Nephron (organoid): ENCODE measurements at regions not wholly inside any gene's neighbourhood (a gene's known extent, or its start where the extent isn't known, plus 50 kb on each side); places are given as distances from the start of the nearest gene placed in this dataset.

Experiments
- H3K27ac Mint-ChIP-seq, 3 experiments: 2 replicates each; pipeline ENCODE4 v1.8.0; 2020; ENCODE audit warnings: mixed read lengths in 3 of 3, mild to moderate bottlenecking in 2 of 3, moderate library complexity in 1 of 3
- H3K27me3 Mint-ChIP-seq: 2 replicates; pipeline ENCODE4 v1.8.0; 2021; ENCODE audit warnings: low read depth, mild to moderate bottlenecking, moderate library complexity, mixed read lengths
- H3K36me3 Mint-ChIP-seq: 2 replicates; pipeline ENCODE4 v1.8.0; 2020; ENCODE audit warnings: low read depth, mixed read lengths
- H3K4me1 Mint-ChIP-seq: 2 replicates; pipeline ENCODE4 v1.8.0; 2020; ENCODE audit warnings: mixed read lengths
- H3K4me3 Mint-ChIP-seq, 3 experiments: 2 replicates each; pipeline ENCODE4 v1.8.0; 2020; ENCODE audit warnings: mild to moderate bottlenecking in 3 of 3, mixed read lengths in 3 of 3, moderate library complexity in 2 of 3
- H3K9me3 Mint-ChIP-seq: 2 replicates; pipeline ENCODE4 v1.8.0; 2020; ENCODE audit warnings: mixed read lengths
- CTCF ChIP-seq, 3 experiments: fragments of 200-600 bp; sonication (generic); IDR thresholded peaks; one replicate each; pipeline ENCODE4 v1.5.0; 2021; ENCODE audit warnings: antibody characterized with exemption in 3 of 3; ENCODE audit not compliant: unreplicated experiment in 3 of 3

DNA sequence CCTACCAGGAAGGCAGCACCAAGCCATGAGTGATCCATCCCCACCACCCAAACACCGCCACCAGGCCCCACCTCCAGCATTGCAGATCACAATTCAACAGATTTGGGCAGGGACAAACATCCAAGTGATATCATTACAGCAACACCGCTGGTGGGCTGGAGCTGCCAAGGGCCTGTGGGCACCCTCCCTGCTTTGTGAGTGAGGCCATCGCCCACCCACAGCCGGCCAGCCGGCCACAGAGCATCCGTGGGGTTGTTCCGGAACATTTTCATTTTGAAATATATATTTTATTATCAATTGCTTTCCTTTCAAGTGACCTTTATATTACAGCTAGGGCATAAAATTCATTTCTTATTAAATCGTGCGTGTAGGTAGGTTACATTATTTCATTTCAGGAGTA, 286.0 kb upstream of the CDH4 start:
- H3K9me3 Mint-ChIP-seq, result no peaks in the 10 kb centered on the region
- peaks cover 20% of the 10 kb centered on the region for H3K27me3 Mint-ChIP-seq
- no peak overlapping the region for H3K4me3 Mint-ChIP-seq
- no peak overlapping the region for H3K27ac Mint-ChIP-seq
- H3K36me3 Mint-ChIP-seq, result no peaks in the 10 kb centered on the region
- no peak for TF ChIP-seq CTCF (IDR thresholded peaks at IDR 0.05; ENCODE audit: unreplicated experiment in 3 of 3)
- no peaks in the 10 kb centered on the region for H3K4me1 Mint-ChIP-seq

GRCh38 chr20:60966766-60967165, 285.3 kb upstream of the CDH4 start:
- Mint-ChIP-seq H3K4me3 (no peak overlapping the region), H3K9me3 (no peaks in the 10 kb centered on the region), H3K27ac (no peak overlapping the region), H3K27me3 (peaks cover 18% of the 10 kb centered on the region), H3K4me1 (no peaks in the 10 kb centered on the region), H3K36me3 (no peaks in the 10 kb centered on the region)
- TF ChIP-seq CTCF (IDR thresholded peaks at IDR 0.05; ENCODE audit: unreplicated experiment in 3 of 3), result no peak

DNA sequence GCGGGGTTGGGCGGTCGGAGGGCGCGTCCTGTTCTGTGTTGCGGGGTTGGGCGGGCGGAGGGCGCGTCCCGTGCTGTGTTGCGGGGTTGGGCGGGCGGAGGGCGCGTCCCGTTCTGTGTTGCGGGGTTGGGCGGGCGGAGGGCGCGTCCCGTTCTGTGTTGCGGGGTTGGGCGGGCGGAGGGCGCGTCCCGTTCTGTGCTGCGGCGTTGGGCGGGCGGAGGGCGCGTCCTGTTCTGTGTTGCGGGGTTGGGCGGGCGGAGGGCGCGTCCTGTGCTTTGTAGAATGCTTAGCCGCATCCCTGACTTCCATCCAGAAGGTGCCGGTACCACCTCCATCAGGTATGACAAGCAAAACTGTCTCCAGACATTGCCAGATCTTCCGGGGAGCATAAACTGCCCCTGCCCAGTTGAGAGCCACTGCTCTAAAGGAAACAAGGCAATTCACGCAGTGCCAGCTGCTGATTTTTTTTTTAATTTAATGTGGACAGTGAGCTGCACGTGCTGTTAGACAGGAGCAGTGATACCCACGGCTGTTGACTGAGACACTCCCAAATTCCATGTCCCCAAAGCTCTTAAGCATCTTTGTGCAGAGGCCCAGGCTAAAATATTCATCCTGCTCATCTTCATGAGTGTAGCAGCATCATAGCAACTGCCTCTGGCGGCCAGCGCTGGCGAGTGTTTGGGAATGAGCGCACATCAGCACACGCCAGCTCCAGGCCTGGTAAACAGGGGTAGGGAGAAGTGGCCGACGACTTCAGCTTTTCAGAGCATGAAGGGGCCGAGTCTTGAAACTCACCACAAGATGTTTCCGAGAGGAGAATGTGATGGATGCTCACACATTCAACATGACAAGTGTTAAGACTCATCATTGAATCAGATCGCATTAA, 284.4 kb upstream of the CDH4 start:
- peaks cover 18% of the 10 kb centered on the region for H3K27me3 Mint-ChIP-seq
- no peak overlapping the region for H3K4me3 Mint-ChIP-seq
- H3K36me3 Mint-ChIP-seq, result no peaks in the 10 kb centered on the region
- no peaks in the 10 kb centered on the region for H3K9me3 Mint-ChIP-seq
- H3K27ac Mint-ChIP-seq, result no peak overlapping the region
- no peak for TF ChIP-seq CTCF (IDR thresholded peaks at IDR 0.05; ENCODE audit: unreplicated experiment in 3 of 3)
- H3K4me1 Mint-ChIP-seq, result no peaks in the 10 kb centered on the region

DNA sequence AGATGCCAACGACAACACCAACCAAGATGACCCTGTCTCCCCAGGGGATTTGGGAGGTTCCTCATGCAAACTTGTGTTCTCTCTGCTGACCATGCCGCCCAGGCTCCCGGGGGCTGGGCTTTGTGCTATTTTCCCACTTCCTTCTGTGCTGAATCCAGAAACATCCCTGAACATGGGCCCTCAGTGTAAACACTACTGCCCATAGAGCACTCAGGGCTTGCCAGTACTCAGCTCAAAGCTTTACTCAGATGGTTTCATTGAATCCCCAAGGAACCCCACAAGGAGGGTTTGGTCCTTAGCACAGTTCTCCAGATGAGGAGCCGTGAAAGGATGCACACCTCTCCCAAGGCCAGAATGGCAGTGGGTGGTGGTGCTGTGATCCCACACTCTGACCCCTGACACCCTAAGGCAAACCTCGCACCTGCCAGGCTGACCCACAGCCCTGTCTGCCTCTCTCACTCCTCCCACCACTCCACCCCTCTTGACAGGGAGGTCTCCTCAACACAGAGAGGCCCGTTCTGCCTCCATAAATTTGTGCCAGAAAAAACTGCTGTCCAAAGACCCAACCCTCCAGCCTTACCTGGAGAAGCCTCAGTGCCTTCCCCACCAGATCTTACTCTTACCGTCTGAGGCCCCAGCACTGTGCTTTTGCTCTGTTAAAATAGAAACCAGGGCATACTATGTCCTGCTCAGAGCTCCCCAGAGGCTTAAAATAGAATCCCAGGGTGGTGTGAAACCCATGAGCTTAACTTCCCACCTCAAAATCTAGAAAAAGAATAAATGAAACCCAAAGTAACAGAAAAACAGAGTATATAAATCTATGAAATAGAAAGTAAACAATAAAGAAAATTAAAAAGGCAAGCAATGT, 283.0 kb upstream of the CDH4 start:
- H3K36me3 Mint-ChIP-seq, result no peaks in the 10 kb centered on the region
- H3K4me3 Mint-ChIP-seq, result no peak overlapping the region
- TF ChIP-seq CTCF (IDR thresholded peaks at IDR 0.05; ENCODE audit: unreplicated experiment in 3 of 3), result no peak

DNA sequence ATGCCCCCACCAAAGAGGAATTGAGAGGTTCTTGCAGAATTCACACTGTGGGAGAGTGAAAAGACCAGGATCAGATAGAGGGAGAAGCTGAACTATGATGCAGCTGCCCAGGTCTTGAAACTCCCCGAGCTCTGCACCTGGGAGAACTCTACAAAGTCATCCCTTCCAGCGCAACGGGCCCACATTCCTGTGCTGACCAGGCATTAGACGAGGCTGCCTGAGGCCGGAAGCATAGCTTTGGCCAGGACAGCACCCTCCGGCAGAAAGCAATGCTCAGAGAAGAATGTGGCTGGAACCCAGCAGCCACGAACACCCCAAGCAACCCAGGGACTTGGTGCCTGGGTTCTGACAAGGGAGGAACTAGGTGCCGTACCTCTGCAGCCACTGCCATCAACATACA, 281.5 kb upstream of the CDH4 start:
- no peak for TF ChIP-seq CTCF (IDR thresholded peaks at IDR 0.05; ENCODE audit: unreplicated experiment in 3 of 3)
- Mint-ChIP-seq H3K36me3 (no peaks in the 10 kb centered on the region), H3K27ac (no peak overlapping the region), H3K4me1 (no peaks in the 10 kb centered on the region), H3K27me3 (peaks cover 22% of the 10 kb centered on the region), H3K9me3 (no peaks in the 10 kb centered on the region), H3K4me3 (no peak overlapping the region)

More for the DNA sequence above, 283.0 kb upstream of the CDH4 start:
- Mint-ChIP-seq H3K4me1 (no peaks in the 10 kb centered on the region), H3K9me3 (no peaks in the 10 kb centered on the region), H3K27me3 (peaks cover 21% of the 10 kb centered on the region), H3K27ac (no peak overlapping the region)
